GM12878 (cell line): ENCODE measurements at regions not wholly inside any gene's neighbourhood (a gene's known extent, or its start where the extent isn't known, plus 50 kb on each side); places are given as distances from the start of the nearest gene placed in this dataset.

ENCODE experiments used
- ATAC-seq: fragments of 200-7000 bp; cut with Tn5 transposase; 3 replicates; pipeline ENCODE4 v1.9.1; 2020; ENCODE audit warnings: mild to moderate bottlenecking, moderate library complexity
- BruUV-seq: library from RNA; stranded (reverse); fragments of 400-500 nt; replicated peaks from 2 replicates; lab custom pipeline; 2021; lab: Mats Ljungman, UMichigan
- CTCF ChIA-PET: fragments of 300-600 bp; sonication (Branson Sonifier 250); formaldehyde crosslinking; extraction: SDS; loops from one replicate; lab custom pipeline; 2021; ENCODE audit warnings: inconsistent platforms; lab: Yijun Ruan, JAX
- POLR2A ChIA-PET: fragments of 350-600 bp; formaldehyde crosslinking; extraction: SDS; loops from one replicate; lab custom pipeline; 2021; ENCODE audit warnings: inconsistent platforms; lab: Charles Lee
- RAD21 ChIA-PET: fragments of 300-600 bp; sonication (Branson Sonifier 250); formaldehyde crosslinking; loops from one replicate; lab custom pipeline; 2023; ENCODE audit warnings: antibody characterized with exemption; ENCODE audit not compliant: unreplicated experiment; lab: Charles Lee
- SMC1A ChIA-PET: fragments of 300-600 bp; sonication (Branson Sonifier 250); formaldehyde crosslinking; loops from one replicate; lab custom pipeline; 2023; ENCODE audit not compliant: unreplicated experiment, uncharacterized antibody; lab: Charles Lee
- DNase-seq: peaks from one replicate; pipeline ENCODE4 v3.0.0-alpha.2; 2011; ENCODE audit warnings: low read depth, low spot score
- FAIRE-seq: peaks from 3 replicates; lab custom pipeline; 2011; peaks lifted over from hg19 to GRCh38; lab: Jason Lieb, UNC
- H2AFZ ChIP-seq: 2 replicates; pipeline ENCODE4 v1.6.0; 2011; ENCODE audit warnings: low read depth, low read length, control low read depth; ENCODE audit not compliant: control insufficient read depth
- H3K27ac ChIP-seq: 2 replicates; pipeline ENCODE4 v1.5.1; 2011; ENCODE audit warnings: control low read depth; ENCODE audit not compliant: control insufficient read depth, insufficient read depth
- H3K27me3 ChIP-seq, 2 experiments: replicated peaks in 1 of 2; 2 replicates each; pipeline versions ENCODE4 v1.6.0 to v1.6.1; 2011; ENCODE audit warnings: low read length in 1 of 2; ENCODE audit not compliant: control insufficient read depth in 2 of 2, insufficient read depth in 2 of 2
- H3K36me3 ChIP-seq, 2 experiments: 2 replicates each; pipeline ENCODE4 v1.5.1; 2011; ENCODE audit warnings: low read length in 1 of 2; ENCODE audit not compliant: control insufficient read depth in 2 of 2, insufficient read depth in 2 of 2
- H3K4me1 ChIP-seq: 2 replicates; pipeline ENCODE4 v1.6.1; 2011; ENCODE audit warnings: mild to moderate bottlenecking, low read length, moderate library complexity, mixed read lengths; ENCODE audit not compliant: control insufficient read depth, insufficient read depth
- H3K4me2 ChIP-seq: 2 replicates; pipeline ENCODE4 v1.6.0; 2011; ENCODE audit warnings: control low read depth; ENCODE audit not compliant: control insufficient read depth, insufficient read depth
- H3K4me3 ChIP-seq: fragments of 200-600 bp; sonication (generic); 2 replicates; pipeline ENCODE4 v1.5.1; 2016
- H3K79me2 ChIP-seq: 2 replicates; pipeline ENCODE4 v1.6.0; 2011; ENCODE audit warnings: low read length; ENCODE audit not compliant: control insufficient read depth, insufficient read depth
- H3K9ac ChIP-seq: 2 replicates; pipeline ENCODE4 v1.8.0; 2011; ENCODE audit warnings: low read length, control low read depth, mixed read lengths; ENCODE audit not compliant: control insufficient read depth, insufficient read depth
- H3K9me3 ChIP-seq: replicated peaks from 3 replicates; pipeline ENCODE4 v1.5.1; 2011; ENCODE audit warnings: mild to moderate bottlenecking, low read length; ENCODE audit not compliant: control insufficient read depth, insufficient read depth
- H4K20me1 ChIP-seq: 2 replicates; pipeline ENCODE4 v1.6.0; 2011; ENCODE audit not compliant: control insufficient read depth, insufficient read depth
- CREB1 ChIP-seq: IDR thresholded peaks from 2 replicates; pipeline ENCODE4 v1.6.1; 2012; ENCODE audit warnings: low read depth, mild to moderate bottlenecking, inconsistent platforms
- EP300 ChIP-seq, 2 experiments: fragments of 150-350 bp in 1 of 2; IDR thresholded peaks; 2 replicates each; pipeline ENCODE4 v1.6.1; 2011 to 2012; ENCODE audit warnings: low read depth in 2 of 2, low read length in 2 of 2, borderline replicate concordance in 1 of 2, improper control_type of control experiment in 1 of 2, inconsistent platforms in 1 of 2; ENCODE audit not compliant: control insufficient read depth in 1 of 2
- HSF1 ChIP-seq: fragments of 150-350 bp; IDR thresholded peaks from 2 replicates; pipeline ENCODE4 v1.6.1; 2014; ENCODE audit warnings: mild to moderate bottlenecking, low read depth, low read length
- IKZF2 ChIP-seq, 2 experiments: fragments of 450-650 bp; IDR thresholded peaks; 2 replicates each; pipeline ENCODE4 v1.6.1; 2017; ENCODE audit warnings: mild to moderate bottlenecking in 2 of 2, moderate library complexity in 2 of 2
- IRF4 ChIP-seq: IDR thresholded peaks from 2 replicates; pipeline ENCODE4 v1.6.1; 2011; ENCODE audit warnings: low read depth, low read length
- PRDM15 ChIP-seq: fragments of 450-650 bp; formaldehyde crosslinking; IDR thresholded peaks from 2 replicates; pipeline ENCODE4 v1.4.0; 2020; ENCODE audit warnings: mild to moderate bottlenecking, moderate library complexity
- SIN3A ChIP-seq: IDR thresholded peaks from 2 replicates; pipeline ENCODE4 v1.6.1; 2012; ENCODE audit warnings: low read depth, low read length, improper control_type of control experiment
- SIX5 ChIP-seq: IDR thresholded peaks from 2 replicates; pipeline ENCODE4 v1.6.1; 2011; ENCODE audit warnings: mild to moderate bottlenecking, low read depth, low read length, moderate library complexity; ENCODE audit not compliant: severe bottlenecking
- TCF7 ChIP-seq: IDR thresholded peaks from 2 replicates; pipeline ENCODE4 v1.6.1; 2014; ENCODE audit warnings: antibody characterized with exemption, borderline replicate concordance
- USF2 ChIP-seq: IDR thresholded peaks from 2 replicates; pipeline ENCODE4 v1.6.1; 2011; ENCODE audit warnings: low read depth, low read length, improper control_type of control experiment, borderline replicate concordance
- ZNF384 ChIP-seq: IDR thresholded peaks from 2 replicates; pipeline ENCODE4 v1.6.1; 2012; ENCODE audit warnings: low read depth, mild to moderate bottlenecking, low read length, improper control_type of control experiment, borderline replicate concordance
- WGBS: methylation state at CpG from one replicate; pipeline ENCODE4 v1.1.6; 2016; ENCODE audit warnings: low lambda C conversion rate; ENCODE audit not compliant: insufficient replicate concordance, insufficient coverage; ENCODE audit errors: missing lambda C conversion rate; 5-methylcytosine and 5-hydroxymethylcytosine counted together
- in situ Hi-C: fragments of 300-500 bp; cut with MboI; formaldehyde crosslinking; loops from 9 replicates; pipeline ENCODE4 v1.14.3; 2018; ENCODE audit warnings: mixed read lengths
- intact Hi-C: fragments of 100-400 bp; cut with micrococcal nuclease; formaldehyde crosslinking; loops from one replicate; pipeline ENCODE4 v1.14.2; 2022; ENCODE audit not compliant: unreplicated experiment
- TF ChIP-seq, protein P1 (sequence below): fragments of 450-650 bp; IDR thresholded peaks from 2 replicates; pipeline ENCODE4 v1.6.1; 2016; ENCODE audit warnings: mild to moderate bottlenecking, moderate library complexity, borderline replicate concordance

GRCh38 chr3:181892848-181893247 lies 181.1 kb downstream of the SOX2 start:
- no peak overlapping the region for H2AFZ ChIP-seq
- no peaks in the 10 kb centered on the region for H3K4me1 ChIP-seq
- RAD21 ChIA-PET: no interaction called here
- no peak overlapping the region for H3K9ac ChIP-seq
- in situ Hi-C loops: no loop called here
- no peak overlapping the region for H3K4me3 ChIP-seq
- POLR2A ChIA-PET: no interaction called here
- no peak for TF ChIP-seq HSF1
- no peak for TF ChIP-seq SIN3A
- TF ChIP-seq PRDM15 (CRISPR knock-in tag): no peak
- TF ChIP-seq EP300 (IDR thresholded peaks at IDR 0.05; ENCODE audit: borderline replicate concordance in 1 of 2, control insufficient read depth in 1 of 2, low read depth in 2 of 2, low read length in 2 of 2): no peak
- no peak for TF ChIP-seq SIX5
- TF ChIP-seq IRF4: no peak
- no peak for TF ChIP-seq IKZF2 (IDR thresholded peaks at IDR 0.05)
- no peak for TF ChIP-seq TCF7
- TF ChIP-seq CREB1: no peak
- TF ChIP-seq, protein P1, sequence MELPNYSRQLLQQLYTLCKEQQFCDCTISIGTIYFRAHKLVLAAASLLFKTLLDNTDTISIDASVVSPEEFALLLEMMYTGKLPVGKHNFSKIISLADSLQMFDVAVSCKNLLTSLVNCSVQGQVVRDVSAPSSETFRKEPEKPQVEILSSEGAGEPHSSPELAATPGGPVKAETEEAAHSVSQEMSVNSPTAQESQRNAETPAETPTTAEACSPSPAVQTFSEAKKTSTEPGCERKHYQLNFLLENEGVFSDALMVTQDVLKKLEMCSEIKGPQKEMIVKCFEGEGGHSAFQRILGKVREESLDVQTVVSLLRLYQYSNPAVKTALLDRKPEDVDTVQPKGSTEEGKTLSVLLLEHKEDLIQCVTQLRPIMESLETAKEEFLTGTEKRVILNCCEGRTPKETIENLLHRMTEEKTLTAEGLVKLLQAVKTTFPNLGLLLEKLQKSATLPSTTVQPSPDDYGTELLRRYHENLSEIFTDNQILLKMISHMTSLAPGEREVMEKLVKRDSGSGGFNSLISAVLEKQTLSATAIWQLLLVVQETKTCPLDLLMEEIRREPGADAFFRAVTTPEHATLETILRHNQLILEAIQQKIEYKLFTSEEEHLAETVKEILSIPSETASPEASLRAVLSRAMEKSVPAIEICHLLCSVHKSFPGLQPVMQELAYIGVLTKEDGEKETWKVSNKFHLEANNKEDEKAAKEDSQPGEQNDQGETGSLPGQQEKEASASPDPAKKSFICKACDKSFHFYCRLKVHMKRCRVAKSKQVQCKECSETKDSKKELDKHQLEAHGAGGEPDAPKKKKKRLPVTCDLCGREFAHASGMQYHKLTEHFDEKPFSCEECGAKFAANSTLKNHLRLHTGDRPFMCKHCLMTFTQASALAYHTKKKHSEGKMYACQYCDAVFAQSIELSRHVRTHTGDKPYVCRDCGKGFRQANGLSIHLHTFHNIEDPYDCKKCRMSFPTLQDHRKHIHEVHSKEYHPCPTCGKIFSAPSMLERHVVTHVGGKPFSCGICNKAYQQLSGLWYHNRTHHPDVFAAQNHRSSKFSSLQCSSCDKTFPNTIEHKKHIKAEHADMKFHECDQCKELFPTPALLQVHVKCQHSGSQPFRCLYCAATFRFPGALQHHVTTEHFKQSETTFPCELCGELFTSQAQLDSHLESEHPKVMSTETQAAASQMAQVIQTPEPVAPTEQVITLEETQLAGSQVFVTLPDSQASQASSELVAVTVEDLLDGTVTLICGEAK: no peak
- TF ChIP-seq USF2: no peak
- TF ChIP-seq ZNF384: no peak
- TF ChIP-seq, all 136 proteins: peak for 0
- H3K27me3 ChIP-seq: no peaks in the 10 kb centered on the region
- H3K4me2 ChIP-seq: no peak overlapping the region
- no peak for ATAC-seq
- FAIRE-seq: no peak
- intact Hi-C loops: no loop called here
- H4K20me1 ChIP-seq: no peaks in the 10 kb centered on the region
- DNase-seq: no peak
- H3K9me3 ChIP-seq: no peaks in the 10 kb centered on the region
- BruUV-seq: no TSS peak
- ChIA-PET SMC1A (no interaction called here), CTCF (interaction anchor here (1.2 kb wide), 1 partner anchor 22 kb away, joined by 3 read pairs; no protein-coding TSS in a partner anchor)
- 48% methylated on average over 4 of the region's 4 CpGs for WGBS
- no peaks in the 10 kb centered on the region for H3K36me3 ChIP-seq
- H3K27ac ChIP-seq: no peak overlapping the region
- no peaks in the 10 kb centered on the region for H3K79me2 ChIP-seq
